Erythroblast (primary cell): ENCODE measurements at regions not wholly inside any gene's neighbourhood (a gene's known extent, or its start where the extent isn't known, plus 50 kb on each side); places are given as distances from the start of the nearest gene placed in this dataset.

Experiments
- DNase-seq, 2 experiments: peaks; one replicate each; lab custom pipeline; 2025; lab: John Stamatoyannopoulos, UW
- GATA1 ChIP-seq: IDR thresholded peaks from 2 replicates; pipeline ENCODE4 v1.6.1; 2011; ENCODE audit warnings: low read depth, mild to moderate bottlenecking, control low read depth, low read length, moderate library complexity
- POLR2A ChIP-seq: IDR thresholded peaks from 2 replicates; pipeline ENCODE4 v1.6.1; 2011; ENCODE audit warnings: mild to moderate bottlenecking, low read length

- TF ChIP-seq GATA1 (no peak), POLR2A (no peak)
- no peak for DNase-seq
Measured at GRCh38 chr7:47684728-47685127, 102.8 kb upstream of the TNS3 start.

- no peak for DNase-seq
Measured at GRCh38 chr7:47683485-47683898, 101.6 kb upstream of the TNS3 start.

DNA sequence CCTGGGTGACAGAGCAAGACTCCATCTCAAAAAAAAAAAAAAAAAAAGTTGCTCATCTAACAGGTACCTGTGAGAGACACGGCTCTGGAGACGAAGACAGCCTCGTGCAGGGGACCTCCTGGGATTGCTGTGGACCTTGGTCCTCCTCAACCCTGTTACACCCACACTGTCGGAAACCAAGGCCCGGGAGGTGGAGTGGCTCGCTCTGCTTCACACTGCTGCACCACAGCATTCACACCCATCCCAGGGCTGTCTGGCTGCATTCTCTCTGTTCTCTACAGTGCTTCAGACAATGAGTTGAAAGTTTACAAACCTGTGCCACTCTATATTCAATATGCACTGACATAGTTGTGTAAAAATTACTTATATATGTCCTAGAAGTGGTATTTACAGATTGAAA is 101.0 kb upstream of the TNS3 start:
- no peak for DNase-seq
- TF ChIP-seq POLR2A (no peak), GATA1 (no peak)

More at GRCh38 chr7:47683485-47683898, 101.6 kb upstream of the TNS3 start:
- TF ChIP-seq POLR2A (no peak), GATA1 (no peak)

GRCh38 chr7:47681249-47681810 is 99.4 kb upstream of the TNS3 start:
- TF ChIP-seq POLR2A, result no peak
- TF ChIP-seq GATA1, result no peak

GRCh38 chr7:47678641-47679380 is 96.9 kb upstream of the TNS3 start:
- TF ChIP-seq GATA1 (no peak), POLR2A (no peak)
- no peak for DNase-seq

More at GRCh38 chr7:47681249-47681810, 99.4 kb upstream of the TNS3 start:
- no peak for DNase-seq

DNA sequence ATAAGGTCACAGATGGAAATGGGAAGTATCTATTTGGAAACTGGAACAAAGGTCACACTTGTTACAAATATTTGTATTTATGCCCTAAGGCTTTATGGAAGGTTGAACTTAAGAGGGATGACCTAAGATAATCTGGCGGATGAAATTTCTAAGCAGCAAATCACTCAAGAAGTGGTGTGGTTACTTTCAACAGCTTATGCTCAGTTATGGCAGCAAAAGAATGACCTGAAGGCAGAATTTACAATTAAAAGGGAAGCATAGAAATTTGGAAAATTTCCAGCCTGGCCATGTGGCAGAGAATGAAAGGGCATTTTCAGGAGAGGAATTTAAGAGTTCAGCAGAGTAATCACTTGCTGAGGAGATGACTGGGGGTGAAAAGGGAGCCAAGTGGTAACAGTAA is 95.8 kb upstream of the TNS3 start:
- no peak for DNase-seq

DNA sequence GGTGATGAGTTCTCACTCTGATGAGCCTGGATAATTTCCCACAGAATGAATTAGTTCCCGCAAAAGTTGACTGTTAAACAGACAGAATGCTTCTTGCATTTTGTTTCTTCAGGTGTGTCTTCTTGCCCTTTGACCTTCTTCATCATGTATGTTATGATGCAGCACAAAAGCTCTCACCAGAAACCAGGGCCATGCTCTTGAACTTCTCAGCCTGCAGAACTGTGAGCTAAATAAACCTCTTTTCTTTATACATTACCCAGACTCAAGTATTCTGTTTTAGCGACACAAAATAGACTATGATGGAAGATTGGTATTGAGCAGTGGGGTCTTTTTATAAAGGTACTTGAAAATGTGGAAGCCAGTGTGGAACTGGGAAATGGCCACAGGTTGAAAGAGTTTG is 95.2 kb upstream of the TNS3 start:
- TF ChIP-seq POLR2A, result no peak
- no peak for TF ChIP-seq GATA1
- no peak for DNase-seq

More for the DNA sequence above, 95.8 kb upstream of the TNS3 start:
- TF ChIP-seq GATA1, result no peak
- no peak for TF ChIP-seq POLR2A

GRCh38 chr7:47672977-47673381 is 91.1 kb upstream of the TNS3 start:
- TF ChIP-seq POLR2A, result no peak
- TF ChIP-seq GATA1, result no peak
- DNase-seq, result no peak

DNA sequence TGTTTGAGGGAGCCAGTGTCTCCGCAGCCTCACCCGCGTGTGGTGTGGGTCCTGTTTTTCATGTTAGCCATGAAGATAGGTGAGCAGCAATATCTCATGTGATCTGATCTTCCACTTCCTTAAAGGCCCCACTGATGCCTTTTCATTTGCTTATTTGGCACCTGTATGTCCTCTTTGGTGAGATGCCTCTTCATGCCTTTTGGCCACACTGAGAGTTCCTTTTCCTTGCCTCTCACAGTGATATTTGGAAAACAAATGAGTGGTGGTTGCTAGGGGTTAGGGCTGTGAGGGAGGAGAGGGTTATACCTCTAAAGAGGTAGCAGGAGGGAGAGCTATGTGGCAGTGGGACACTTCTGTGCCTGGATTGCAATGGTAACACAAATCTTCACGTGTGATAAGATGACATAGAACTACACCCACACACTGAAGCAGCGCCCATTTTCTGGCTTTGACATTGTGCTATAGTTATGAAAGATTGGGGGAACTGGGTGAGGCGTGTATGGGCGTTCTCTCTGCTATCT is 90.4 kb upstream of the TNS3 start:
- no peak for TF ChIP-seq GATA1
- DNase-seq, result no peak

DNA sequence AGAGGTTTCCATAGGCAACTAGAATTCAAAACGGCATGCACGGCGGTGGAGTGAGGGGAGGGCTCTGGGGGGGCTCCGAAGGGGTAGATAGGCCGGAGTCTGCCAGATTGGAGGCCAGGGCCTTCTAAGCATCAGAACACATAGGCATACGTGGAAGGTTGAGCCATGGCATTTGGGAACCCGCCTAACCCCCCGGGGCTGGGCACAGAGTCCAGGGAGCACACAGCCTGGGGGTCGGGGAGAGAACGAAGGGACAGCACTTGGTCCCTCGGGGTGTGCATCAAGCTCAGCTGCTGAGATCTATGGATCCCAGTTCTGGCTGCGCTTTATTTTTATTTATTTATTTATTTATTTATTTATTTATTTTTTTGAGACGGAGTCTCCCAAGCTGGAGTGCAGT is 89.4 kb upstream of the TNS3 start:
- no peak for TF ChIP-seq GATA1
- TF ChIP-seq POLR2A, result no peak
- no peak for DNase-seq

DNA sequence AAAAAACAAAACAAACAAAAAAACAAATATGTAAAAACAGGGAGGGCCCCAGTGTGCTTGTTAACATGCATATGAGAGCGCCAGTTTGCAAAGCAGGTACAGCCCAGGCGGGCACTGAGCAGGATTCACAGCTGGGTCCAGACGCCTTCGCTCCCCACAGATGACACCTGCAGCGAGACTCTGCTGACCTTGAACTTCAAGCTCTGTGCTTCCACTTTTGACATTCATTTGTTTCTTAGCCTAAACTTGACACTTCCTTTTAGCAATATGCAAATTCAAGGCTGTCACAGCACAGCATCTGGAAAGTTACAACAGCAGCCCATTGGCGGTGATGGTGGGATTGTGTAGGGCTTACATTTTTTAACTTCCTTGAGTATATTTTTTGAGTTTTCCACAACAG is 88.8 kb upstream of the TNS3 start:
- DNase-seq, result no peak
- TF ChIP-seq POLR2A (no peak), GATA1 (no peak)

- TF ChIP-seq GATA1, result no peak
- no peak for TF ChIP-seq POLR2A
- peak; percentile 34 to 60 for DNase-seq
Measured at GRCh38 chr7:47669901-47670384, 88.0 kb upstream of the TNS3 start.

GRCh38 chr7:47669178-47669891 is 87.4 kb upstream of the TNS3 start:
- no peak for TF ChIP-seq GATA1
- TF ChIP-seq POLR2A, result peak; percentile 19
- DNase-seq, result peak; percentile 78 to 81
